Right atrium auricular region (tissue), 2 donors: ENCODE measurements at regions not wholly inside any gene's neighbourhood (a gene's known extent, or its start where the extent isn't known, plus 50 kb on each side); places are given as distances from the start of the nearest gene placed in this dataset.
A peak's percentile ranks its signal among the peaks of the same experiment; 100 is the strongest.

Experiments
- DNase-seq: peaks from one replicate; pipeline ENCODE4 v3.0.0-alpha.2; 2019; ENCODE audit warnings: low spot score
- H3K27ac ChIP-seq, 2 donors: fragments of 200-600 bp; sonication (generic); 1 replicate in 1 of 2; 2 replicates in 1 of 2; pipeline ENCODE4 v1.5.1; 2016 to 2019
- H3K27me3 ChIP-seq, 2 donors: fragments of 200-600 bp; sonication (generic); one replicate each; pipeline versions ENCODE4 v1.5.1 to v1.6.0; 2017 to 2019
- H3K36me3 ChIP-seq: fragments of 200-600 bp; sonication (generic); one replicate; pipeline ENCODE4 v1.5.1; 2016
- H3K4me1 ChIP-seq, 2 donors: fragments of 200-600 bp; sonication (generic); one replicate each; pipeline versions ENCODE4 v1.5.1 to v1.6.0; 2017 to 2019
- H3K4me3 ChIP-seq, 2 donors: fragments of 200-600 bp; sonication (generic); 1 replicate in 1 of 2; 2 replicates in 1 of 2; pipeline ENCODE4 v1.5.1; 2017 to 2019; ENCODE audit warnings: mild to moderate bottlenecking in 1 of 2, moderate library complexity in 1 of 2
- H3K9me3 ChIP-seq, 2 donors: fragments of 200-600 bp; sonication (generic); one replicate each; pipeline ENCODE4 v1.5.1; 2019
- CTCF ChIP-seq, 2 donors: fragments of 200-600 bp; sonication (generic); IDR thresholded peaks; one replicate each; pipeline ENCODE4 v1.5.1; 2019; ENCODE audit warnings: antibody characterized with exemption in 2 of 2

GRCh38 chr11:116694815-116695590, 77.8 kb downstream of the BUD13 start:
- Histone ChIP-seq H3K27ac (no peak overlapping the region), H3K27me3 (no peaks in the 10 kb centered on the region), H3K4me1 (no peaks in the 10 kb centered on the region), H3K4me3 (no peak overlapping the region), H3K9me3 (no peaks in the 10 kb centered on the region), H3K36me3 (no peaks in the 10 kb centered on the region)
- peak; percentile 55 for DNase-seq
- no peak for TF ChIP-seq CTCF (IDR thresholded peaks at IDR 0.05)

DNA sequence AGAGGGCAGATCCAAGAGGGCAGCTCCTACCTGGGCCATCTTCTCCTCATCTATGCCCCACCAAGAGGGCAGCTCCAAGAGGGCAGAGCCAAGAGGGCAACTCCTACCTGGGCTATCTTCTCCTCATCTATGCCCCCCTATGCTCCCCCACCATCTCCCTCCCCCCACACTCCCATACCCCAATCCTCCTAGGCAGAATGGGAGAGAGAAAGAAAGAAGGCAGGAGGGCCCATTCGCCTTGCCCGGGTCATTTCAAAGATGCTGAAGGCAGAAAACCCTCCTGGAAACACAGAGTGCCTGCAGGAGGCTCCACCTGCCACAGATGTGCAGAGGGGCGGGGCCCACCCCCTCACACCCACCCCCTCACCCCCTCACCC, 78.5 kb downstream of the BUD13 start:
- TF ChIP-seq CTCF (IDR thresholded peaks at IDR 0.05) = no peak
- no peaks in the 10 kb centered on the region for H3K36me3 ChIP-seq
- H3K4me1 ChIP-seq = no peaks in the 10 kb centered on the region
- DNase-seq = peak; percentile 7
- H3K9me3 ChIP-seq = no peaks in the 10 kb centered on the region
- no peaks in the 10 kb centered on the region for H3K27me3 ChIP-seq
- no peak overlapping the region for H3K4me3 ChIP-seq
- no peak overlapping the region for H3K27ac ChIP-seq

GRCh38 chr11:116693593-116694348, 79.0 kb downstream of the BUD13 start:
- TF ChIP-seq CTCF (IDR thresholded peaks at IDR 0.05) = no peak
- peak; percentile 18 for DNase-seq
- no peaks in the 10 kb centered on the region for H3K36me3 ChIP-seq
- no peak overlapping the region for H3K4me3 ChIP-seq
- no peaks in the 10 kb centered on the region for H3K9me3 ChIP-seq
- H3K4me1 ChIP-seq = no peaks in the 10 kb centered on the region
- H3K27me3 ChIP-seq = no peaks in the 10 kb centered on the region
- no peak overlapping the region for H3K27ac ChIP-seq

DNA sequence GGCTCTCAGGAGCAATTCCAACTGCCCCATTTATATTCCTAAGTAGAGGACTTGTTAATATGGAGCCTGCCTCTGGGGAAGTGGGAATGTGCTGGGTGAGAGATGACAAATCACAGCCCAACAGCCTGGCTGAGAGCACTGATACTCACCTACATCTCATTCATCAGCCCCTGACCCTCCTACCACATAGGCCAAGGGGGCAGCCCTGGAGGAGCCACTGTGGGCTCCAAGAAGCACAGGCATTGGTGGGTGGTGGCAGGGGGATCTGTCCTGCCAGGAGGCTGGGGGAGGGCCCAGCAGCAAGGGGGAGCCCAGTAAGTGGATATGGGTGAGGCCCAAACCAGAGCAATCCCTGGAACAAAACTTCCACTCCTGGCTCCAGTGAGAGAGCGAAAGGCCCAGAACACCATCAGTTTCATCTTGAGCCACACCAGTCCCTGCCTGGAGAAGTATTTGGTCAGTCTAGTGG, 79.7 kb downstream of the BUD13 start:
- Histone ChIP-seq H3K36me3 (no peaks in the 10 kb centered on the region), H3K27me3 (no peaks in the 10 kb centered on the region), H3K9me3 (no peaks in the 10 kb centered on the region), H3K4me3 (no peak overlapping the region), H3K27ac (no peak overlapping the region), H3K4me1 (no peaks in the 10 kb centered on the region)
- TF ChIP-seq CTCF (IDR thresholded peaks at IDR 0.05) = no peak
- peak; percentile 47 for DNase-seq

- no peaks in the 10 kb centered on the region for H3K4me1 ChIP-seq
- DNase-seq = peak; percentile 34
- no peak for TF ChIP-seq CTCF (IDR thresholded peaks at IDR 0.05)
- H3K9me3 ChIP-seq = no peaks in the 10 kb centered on the region
- H3K27ac ChIP-seq = no peak overlapping the region
- no peaks in the 10 kb centered on the region for H3K27me3 ChIP-seq
- no peak overlapping the region for H3K4me3 ChIP-seq
- no peaks in the 10 kb centered on the region for H3K36me3 ChIP-seq
These were observed 80.3 kb downstream of the BUD13 start for GRCh38 chr11:116692318-116693101.
